HCT116 (cell line): ENCODE measurements at regions not wholly inside any gene's neighbourhood (a gene's known extent, or its start where the extent isn't known, plus 50 kb on each side); places are given as distances from the start of the nearest gene placed in this dataset.

Source experiments
- EGR1 ChIP-seq: IDR thresholded peaks from 2 replicates; pipeline ENCODE4 v1.6.1; 2012; ENCODE audit warnings: low read depth
- RAD21 ChIP-seq: IDR thresholded peaks from 2 replicates; pipeline ENCODE4 v1.6.1; 2012; ENCODE audit warnings: low read depth, mild to moderate bottlenecking
- TCF7L2 ChIP-seq: IDR thresholded peaks from 2 replicates; pipeline ENCODE4 v1.7.0; 2011; ENCODE audit warnings: borderline replicate concordance, inconsistent platforms; ENCODE audit not compliant: insufficient read depth, insufficient read length; ENCODE audit errors: extremely low read depth
- YY1 ChIP-seq: IDR thresholded peaks from 2 replicates; pipeline ENCODE4 v1.6.1; 2011; ENCODE audit warnings: low read length, low read depth, moderate library complexity, mild to moderate bottlenecking; ENCODE audit not compliant: insufficient replicate concordance; ENCODE audit errors: extremely low read depth
- TF ChIP-seq, protein P1 (sequence below), 3 experiments: fragments of 200-600 bp in 1 of 3; sonication (generic) in 1 of 3; IDR thresholded peaks in 2 of 3; conservative IDR thresholded peaks in 1 of 3; 2 replicates each; pipeline ENCODE4 v1.5.1; 2012 to 2017; ENCODE audit warnings: low read depth in 2 of 3, low read length in 2 of 3, antibody characterized with exemption in 1 of 3, borderline replicate concordance in 1 of 3, control low read depth in 1 of 3, mild to moderate bottlenecking in 1 of 3, mixed read lengths in 1 of 3, mixed run types in 1 of 3, moderate library complexity in 1 of 3; ENCODE audit not compliant: insufficient read depth in 1 of 3
- TF ChIP-seq, protein P2 (sequence below): IDR thresholded peaks from 2 replicates; pipeline ENCODE4 v1.6.1; 2011; ENCODE audit warnings: mild to moderate bottlenecking, low read length, moderate library complexity; ENCODE audit not compliant: insufficient replicate concordance; ENCODE audit errors: extremely low read depth
- TF ChIP-seq, protein P3 (sequence below): IDR thresholded peaks from 2 replicates; pipeline ENCODE4 v1.6.1; 2012

DNA sequence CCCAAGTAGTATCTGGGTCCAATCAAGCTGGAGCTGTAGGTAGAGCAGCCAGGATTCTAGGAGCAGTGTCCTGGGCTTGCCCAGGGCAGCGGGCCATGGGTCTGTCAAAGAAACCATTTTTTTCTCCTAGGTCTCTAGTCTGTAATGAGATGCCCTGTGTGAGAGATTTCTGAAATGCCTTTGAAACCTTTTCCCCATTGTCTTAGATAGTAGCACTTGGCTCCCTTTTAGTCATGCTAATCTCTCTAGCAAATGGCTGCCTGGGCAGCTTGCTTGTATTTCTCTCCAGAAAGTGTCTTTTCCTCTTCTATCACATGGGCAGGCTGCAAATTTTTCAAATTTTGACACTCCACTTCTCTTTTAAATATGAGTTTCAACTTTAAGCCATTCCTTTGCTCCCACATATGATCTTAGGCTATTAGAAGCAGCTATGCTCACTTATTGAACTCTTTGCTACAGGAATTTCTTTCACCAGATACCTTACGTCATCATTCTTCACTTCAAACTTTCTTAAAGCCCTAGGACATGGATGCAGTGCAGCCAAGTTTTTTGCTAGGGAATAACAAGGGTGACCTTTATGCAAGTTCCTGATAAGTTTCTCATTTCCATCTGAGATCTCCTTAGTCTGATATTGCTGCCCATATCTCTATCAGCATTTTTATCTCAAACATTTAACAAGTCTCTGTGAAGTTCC, 890.2 kb upstream of the VRK2 start:
- TF ChIP-seq RAD21 = no peak
- no peak for TF ChIP-seq YY1
- TF ChIP-seq, protein P1, sequence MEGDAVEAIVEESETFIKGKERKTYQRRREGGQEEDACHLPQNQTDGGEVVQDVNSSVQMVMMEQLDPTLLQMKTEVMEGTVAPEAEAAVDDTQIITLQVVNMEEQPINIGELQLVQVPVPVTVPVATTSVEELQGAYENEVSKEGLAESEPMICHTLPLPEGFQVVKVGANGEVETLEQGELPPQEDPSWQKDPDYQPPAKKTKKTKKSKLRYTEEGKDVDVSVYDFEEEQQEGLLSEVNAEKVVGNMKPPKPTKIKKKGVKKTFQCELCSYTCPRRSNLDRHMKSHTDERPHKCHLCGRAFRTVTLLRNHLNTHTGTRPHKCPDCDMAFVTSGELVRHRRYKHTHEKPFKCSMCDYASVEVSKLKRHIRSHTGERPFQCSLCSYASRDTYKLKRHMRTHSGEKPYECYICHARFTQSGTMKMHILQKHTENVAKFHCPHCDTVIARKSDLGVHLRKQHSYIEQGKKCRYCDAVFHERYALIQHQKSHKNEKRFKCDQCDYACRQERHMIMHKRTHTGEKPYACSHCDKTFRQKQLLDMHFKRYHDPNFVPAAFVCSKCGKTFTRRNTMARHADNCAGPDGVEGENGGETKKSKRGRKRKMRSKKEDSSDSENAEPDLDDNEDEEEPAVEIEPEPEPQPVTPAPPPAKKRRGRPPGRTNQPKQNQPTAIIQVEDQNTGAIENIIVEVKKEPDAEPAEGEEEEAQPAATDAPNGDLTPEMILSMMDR (IDR thresholded peaks at IDR 0.05 in 2 of 3, conservative IDR thresholded peaks at IDR 0.05 in 1 of 3; ENCODE audit: borderline replicate concordance in 1 of 3, insufficient read depth in 1 of 3, low read depth in 2 of 3, low read length in 2 of 3) = no peak
- TF ChIP-seq EGR1 = no peak
- no peak for TF ChIP-seq TCF7L2
- TF ChIP-seq, protein P2, sequence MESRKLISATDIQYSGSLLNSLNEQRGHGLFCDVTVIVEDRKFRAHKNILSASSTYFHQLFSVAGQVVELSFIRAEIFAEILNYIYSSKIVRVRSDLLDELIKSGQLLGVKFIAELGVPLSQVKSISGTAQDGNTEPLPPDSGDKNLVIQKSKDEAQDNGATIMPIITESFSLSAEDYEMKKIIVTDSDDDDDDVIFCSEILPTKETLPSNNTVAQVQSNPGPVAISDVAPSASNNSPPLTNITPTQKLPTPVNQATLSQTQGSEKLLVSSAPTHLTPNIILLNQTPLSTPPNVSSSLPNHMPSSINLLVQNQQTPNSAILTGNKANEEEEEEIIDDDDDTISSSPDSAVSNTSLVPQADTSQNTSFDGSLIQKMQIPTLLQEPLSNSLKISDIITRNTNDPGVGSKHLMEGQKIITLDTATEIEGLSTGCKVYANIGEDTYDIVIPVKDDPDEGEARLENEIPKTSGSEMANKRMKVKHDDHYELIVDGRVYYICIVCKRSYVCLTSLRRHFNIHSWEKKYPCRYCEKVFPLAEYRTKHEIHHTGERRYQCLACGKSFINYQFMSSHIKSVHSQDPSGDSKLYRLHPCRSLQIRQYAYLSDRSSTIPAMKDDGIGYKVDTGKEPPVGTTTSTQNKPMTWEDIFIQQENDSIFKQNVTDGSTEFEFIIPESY = no peak
- TF ChIP-seq, protein P3, sequence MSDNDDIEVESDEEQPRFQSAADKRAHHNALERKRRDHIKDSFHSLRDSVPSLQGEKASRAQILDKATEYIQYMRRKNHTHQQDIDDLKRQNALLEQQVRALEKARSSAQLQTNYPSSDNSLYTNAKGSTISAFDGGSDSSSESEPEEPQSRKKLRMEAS = no peak
